GM19240 (cell line): ENCODE measurements at regions not wholly inside any gene's neighbourhood (a gene's known extent, or its start where the extent isn't known, plus 50 kb on each side); places are given as distances from the start of the nearest gene placed in this dataset.

Experiments
- DNase-seq: peaks from one replicate; pipeline ENCODE4 v3.0.0; 2011; ENCODE audit warnings: low spot score; ENCODE audit not compliant: insufficient read length

DNA sequence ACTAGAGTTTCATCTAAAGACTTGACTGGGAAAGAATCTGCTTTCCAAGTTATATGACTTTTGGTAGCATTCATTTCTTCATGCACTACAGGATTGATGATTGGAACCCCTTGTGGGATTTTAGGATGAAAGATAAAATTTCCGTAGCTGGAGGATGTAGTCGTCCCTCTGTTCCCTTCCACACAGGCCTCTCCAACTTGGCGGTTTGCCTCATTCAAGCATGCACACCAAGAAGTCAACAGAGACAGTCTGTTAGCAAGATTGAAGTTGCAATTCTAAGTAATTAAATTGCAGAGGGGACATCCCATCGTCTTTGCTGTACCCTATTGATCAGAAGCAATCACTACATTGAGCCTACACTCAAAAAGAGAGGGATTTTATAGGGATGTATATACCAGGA is 777.4 kb upstream of the HS3ST1 start:
- DNase-seq = no peak

- DNase-seq = no peak
Observed at GRCh38 chr4:12203945-12204344, 775.3 kb upstream of the HS3ST1 start.

GRCh38 chr4:12200226-12200625 is 771.5 kb upstream of the HS3ST1 start:
- no peak for DNase-seq

- DNase-seq = no peak
Observed at GRCh38 chr4:12186526-12186925, 757.8 kb upstream of the HS3ST1 start.

GRCh38 chr4:12178614-12179610 is 750.2 kb upstream of the HS3ST1 start:
- no peak for DNase-seq

GRCh38 chr4:12177416-12177815 is 748.7 kb upstream of the HS3ST1 start:
- DNase-seq = no peak

GRCh38 chr4:12173496-12173895 is 744.8 kb upstream of the HS3ST1 start:
- no peak for DNase-seq

- DNase-seq = no peak
Observed at GRCh38 chr4:12172198-12172973, 743.7 kb upstream of the HS3ST1 start.

DNA sequence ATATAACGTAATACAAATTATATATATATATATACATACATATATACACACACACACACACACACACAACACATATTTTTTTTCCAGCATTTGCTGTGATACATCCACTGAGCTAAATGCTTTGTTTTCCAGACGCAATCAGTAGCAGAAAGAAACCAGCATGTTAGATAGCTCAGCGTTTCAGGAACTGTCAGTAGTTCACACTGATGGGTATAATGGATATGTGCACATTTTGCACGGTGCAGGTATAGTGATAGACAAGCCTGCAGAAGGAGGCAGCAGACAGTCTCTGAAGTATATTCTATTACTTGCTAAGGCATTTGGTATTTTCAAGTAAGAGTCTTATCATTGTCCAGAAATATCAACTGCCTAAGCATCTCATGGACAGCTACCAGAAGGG is 741.6 kb upstream of the HS3ST1 start:
- no peak for DNase-seq

- DNase-seq = no peak
Observed at GRCh38 chr4:12165616-12166015, 736.9 kb upstream of the HS3ST1 start.

DNA sequence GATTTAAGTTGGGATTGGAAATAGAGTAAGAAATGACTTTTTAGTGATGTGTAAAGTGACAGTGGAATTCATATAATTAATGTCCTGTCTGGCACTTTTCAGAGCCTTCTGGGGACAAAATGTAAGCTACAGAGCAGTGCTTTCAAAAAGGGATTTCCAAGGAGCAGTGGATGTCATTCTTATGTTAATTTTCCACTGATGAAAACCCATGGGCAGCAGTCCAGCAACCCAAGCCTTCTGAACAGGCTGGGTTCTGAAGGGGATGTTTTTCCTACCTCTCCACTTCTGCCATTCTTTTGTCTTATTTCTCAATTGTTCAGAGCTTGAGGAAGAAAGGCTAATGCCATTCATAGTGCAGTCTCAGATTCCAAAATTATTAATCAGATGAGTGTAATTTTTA is 717.6 kb upstream of the HS3ST1 start:
- DNase-seq = no peak

DNA sequence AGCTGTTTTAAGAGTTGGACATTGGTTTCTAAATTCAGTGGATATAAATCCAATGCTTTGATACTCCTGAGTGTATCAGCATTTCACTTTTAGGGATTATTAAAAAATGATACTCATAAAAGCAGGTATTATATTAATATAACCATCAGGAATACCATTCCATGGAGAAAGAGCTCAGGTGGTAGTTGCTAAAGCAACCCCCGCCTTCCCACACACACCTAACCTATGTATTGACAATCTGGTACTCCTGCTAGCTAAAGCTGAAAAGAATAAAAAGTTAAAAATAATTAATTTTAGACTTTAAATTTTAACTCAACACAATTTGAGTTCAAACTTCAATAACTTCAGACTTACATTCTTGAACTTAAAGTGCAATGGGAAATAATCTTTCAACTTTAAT is 717.1 kb upstream of the HS3ST1 start:
- no peak for DNase-seq

DNA sequence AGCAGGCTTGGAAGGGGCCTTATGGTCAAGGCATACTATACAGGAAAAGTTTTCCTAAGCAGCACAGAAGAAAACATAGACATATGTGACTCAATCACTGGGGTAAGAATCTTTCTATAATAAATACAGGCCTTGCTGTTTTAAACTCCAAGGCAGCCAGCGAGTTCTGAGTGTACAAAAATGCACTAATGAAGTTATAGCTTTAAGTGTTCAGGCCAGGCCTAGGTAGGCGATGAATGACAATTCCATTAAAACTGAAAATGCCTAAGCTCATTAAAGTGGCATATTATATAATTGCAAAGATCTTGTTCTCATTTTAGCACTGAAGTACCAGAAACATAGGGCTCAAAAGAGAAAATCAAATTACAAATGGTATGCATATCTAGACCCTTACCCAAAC is 716.4 kb upstream of the HS3ST1 start:
- DNase-seq = no peak

GRCh38 chr4:12144051-12144450 is 715.4 kb upstream of the HS3ST1 start:
- DNase-seq = no peak

GRCh38 chr4:12140864-12141263 is 712.2 kb upstream of the HS3ST1 start:
- no peak for DNase-seq

DNA sequence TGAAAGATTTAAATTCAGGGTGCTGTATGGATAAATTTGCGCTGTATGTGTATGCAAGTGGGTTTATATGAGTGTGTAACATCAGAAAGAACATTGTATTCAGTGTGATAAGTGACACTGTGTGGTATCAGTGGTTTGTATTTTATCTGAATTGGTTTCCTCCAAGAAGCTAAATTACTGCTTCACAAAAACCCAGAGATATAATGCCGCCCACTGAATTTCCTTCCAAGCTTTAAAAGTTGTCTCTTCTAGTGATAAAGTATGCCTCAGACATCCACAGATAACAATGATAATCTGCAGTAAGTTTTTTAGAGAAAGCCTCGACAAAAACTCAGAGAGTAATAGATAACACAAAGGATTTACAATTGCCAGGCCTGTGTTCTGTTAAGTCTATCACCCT is 710.6 kb upstream of the HS3ST1 start:
- DNase-seq = no peak

DNA sequence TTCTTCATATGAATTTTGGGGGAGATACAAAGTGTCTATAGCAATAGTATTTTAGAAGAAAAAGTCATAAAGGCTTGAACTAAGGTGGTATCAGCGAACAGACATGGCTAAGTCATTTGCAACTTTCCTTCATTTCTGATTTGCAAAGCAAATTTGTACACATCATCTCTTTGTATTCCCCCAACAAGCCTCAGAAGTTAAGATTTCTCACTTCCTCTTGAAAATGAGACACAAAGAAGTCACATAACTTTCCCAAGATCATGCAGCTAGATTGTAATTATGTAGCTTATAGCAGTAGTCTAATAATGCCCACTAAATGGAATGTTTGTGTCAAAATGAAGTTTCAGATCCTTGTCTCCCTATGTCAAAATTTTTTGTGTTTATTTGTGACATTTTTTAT is 709.8 kb upstream of the HS3ST1 start:
- DNase-seq = no peak

GRCh38 chr4:12137575-12137974 is 708.9 kb upstream of the HS3ST1 start:
- no peak for DNase-seq

- DNase-seq = no peak
Observed at GRCh38 chr4:12126474-12126873, 697.8 kb upstream of the HS3ST1 start.

DNA sequence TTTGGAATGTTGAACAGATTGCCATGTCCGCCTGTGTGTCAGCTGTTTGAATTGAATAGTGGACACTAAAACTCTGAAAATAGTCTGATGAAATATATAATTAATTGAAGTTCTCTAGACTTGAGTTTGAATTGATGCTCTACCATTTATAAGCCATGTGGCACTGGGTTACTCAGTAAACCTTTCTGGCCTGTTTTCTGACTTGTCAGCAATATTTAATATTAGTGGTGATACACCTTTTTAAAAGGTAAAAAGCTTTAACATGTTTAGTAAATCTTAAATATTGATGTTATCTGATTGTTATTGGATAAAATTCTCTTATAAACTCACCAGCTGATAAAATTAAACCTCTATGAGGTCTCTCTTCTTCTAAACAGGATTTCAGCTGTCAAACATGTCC is 695.4 kb upstream of the HS3ST1 start:
- DNase-seq = no peak

DNA sequence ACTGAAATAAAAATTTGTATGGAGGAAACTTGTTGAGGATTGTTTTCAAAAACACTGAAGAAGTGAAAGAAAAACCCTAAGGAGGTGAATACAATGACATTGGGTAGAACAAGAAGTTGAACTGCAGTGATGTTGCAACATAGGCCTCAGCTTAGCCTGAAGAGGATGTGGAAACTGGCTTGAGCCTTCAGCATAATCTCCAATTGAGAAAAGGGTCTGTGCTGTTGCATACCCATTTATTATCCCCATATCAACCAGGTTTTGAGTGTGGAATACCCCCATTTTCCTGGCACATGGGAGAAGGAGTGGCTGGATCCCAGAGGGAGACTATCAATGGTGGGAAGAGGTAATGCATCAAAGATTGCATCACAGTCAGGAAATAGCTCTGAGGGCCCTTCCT is 695.0 kb upstream of the HS3ST1 start:
- DNase-seq = no peak

DNA sequence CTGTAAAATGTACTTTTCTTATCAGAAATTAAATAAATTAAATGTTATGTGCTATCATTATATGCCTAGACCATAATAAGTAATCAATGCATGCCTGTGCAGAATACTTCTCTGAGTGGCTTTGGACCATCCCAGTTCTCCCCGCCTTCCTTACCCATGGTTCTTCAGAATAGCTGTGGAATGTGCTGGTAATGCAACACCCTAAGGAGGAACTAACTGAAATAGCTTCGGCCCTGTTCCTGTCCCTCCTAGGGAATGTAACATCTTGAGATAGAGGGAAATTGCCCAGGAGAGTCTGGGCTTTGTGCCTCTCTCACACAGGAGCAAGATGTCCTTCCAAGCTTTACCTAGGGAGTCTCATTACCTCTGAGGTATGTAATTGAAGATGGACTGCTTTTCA is 693.6 kb upstream of the HS3ST1 start:
- no peak for DNase-seq

DNA sequence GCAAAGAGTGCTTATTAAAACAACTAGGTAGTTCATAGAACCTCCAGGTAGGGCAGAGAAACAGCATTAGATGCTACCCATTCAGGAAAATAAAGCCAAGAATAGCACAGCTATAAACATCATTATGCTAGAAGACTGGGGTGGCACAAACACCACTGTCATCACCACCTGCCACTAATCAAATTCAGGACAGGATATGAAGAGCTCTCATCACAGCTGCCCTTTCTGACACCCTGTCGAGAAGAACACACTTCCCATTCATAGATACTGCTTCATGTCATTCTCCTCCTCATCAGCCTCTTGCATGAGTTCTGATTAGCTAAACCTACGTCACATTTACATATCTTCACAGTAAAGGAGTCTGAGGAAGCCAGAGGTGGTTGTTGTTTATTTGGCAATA is 692.3 kb upstream of the HS3ST1 start:
- no peak for DNase-seq
